K562 (cell line): ENCODE measurements at regions not wholly inside any gene's neighbourhood (a gene's known extent, or its start where the extent isn't known, plus 50 kb on each side); places are given as distances from the start of the nearest gene placed in this dataset.

Experiments
- CBX5 ChIP-seq: IDR thresholded peaks from 2 replicates; pipeline ENCODE4 v1.6.1; 2014; ENCODE audit warnings: low read depth, borderline replicate concordance
- EGR1 ChIP-seq: fragments of 450-650 bp; conservative IDR thresholded peaks from 2 replicates; pipeline ENCODE4 v1.6.1; 2017; ENCODE audit warnings: mild to moderate bottlenecking
- MCM7 ChIP-seq, 2 experiments: fragments of 450-650 bp; IDR thresholded peaks; 2 replicates each; pipeline ENCODE4 v1.6.1; 2016 to 2018
- POU5F1 ChIP-seq: fragments of 150-350 bp; IDR thresholded peaks from 2 replicates; pipeline ENCODE4 v1.6.1; 2014; ENCODE audit warnings: borderline replicate concordance, low read length, low read depth, mild to moderate bottlenecking; ENCODE audit not compliant: partially characterized antibody
- RNF219 ChIP-seq: fragments of 250-450 bp; sonication (Bioruptor Pico); IDR thresholded peaks from 2 replicates; pipeline ENCODE4 v1.5.0; 2022; ENCODE audit warnings: mild to moderate bottlenecking
- TBP ChIP-seq: optimal IDR thresholded peaks from 2 replicates; pipeline ENCODE3; 2011; ENCODE audit warnings: low read depth, low read length, improper control_type of control experiment
- ZFP36 ChIP-seq: fragments of 150-350 bp; IDR thresholded peaks from 2 replicates; pipeline ENCODE4 v1.6.1; 2018; ENCODE audit warnings: low read length, low read depth; ENCODE audit not compliant: partially characterized antibody
- ZNF124 ChIP-seq: sonication (generic); formaldehyde crosslinking; IDR thresholded peaks from 2 replicates; pipeline ENCODE4 v1.8.1; 2022; ENCODE audit warnings: missing genetic modification reagents
- ZNF133 ChIP-seq: fragments of 250-450 bp; sonication (Bioruptor Pico); IDR thresholded peaks from 2 replicates; pipeline ENCODE4 v1.4.0; 2020; ENCODE audit warnings: mild to moderate bottlenecking
- TF ChIP-seq, protein P1 (sequence below): sonication (generic); formaldehyde crosslinking; IDR thresholded peaks from 2 replicates; pipeline ENCODE4 v1.8.0; 2023; ENCODE audit warnings: mild to moderate bottlenecking, missing genetic modification reagents
- TF ChIP-seq, protein P2 (sequence below), 3 experiments: IDR thresholded peaks in 2 of 3; conservative IDR thresholded peaks in 1 of 3; 2 replicates each; pipeline ENCODE4 v1.5.1; 2011 to 2012; ENCODE audit warnings: low read length in 3 of 3, mild to moderate bottlenecking in 3 of 3, control low read depth in 2 of 3, improper control_type of control experiment in 1 of 3, inconsistent platforms in 1 of 3, low read depth in 1 of 3, mixed read lengths in 1 of 3, moderate library complexity in 1 of 3; ENCODE audit not compliant: insufficient read depth in 2 of 3

DNA sequence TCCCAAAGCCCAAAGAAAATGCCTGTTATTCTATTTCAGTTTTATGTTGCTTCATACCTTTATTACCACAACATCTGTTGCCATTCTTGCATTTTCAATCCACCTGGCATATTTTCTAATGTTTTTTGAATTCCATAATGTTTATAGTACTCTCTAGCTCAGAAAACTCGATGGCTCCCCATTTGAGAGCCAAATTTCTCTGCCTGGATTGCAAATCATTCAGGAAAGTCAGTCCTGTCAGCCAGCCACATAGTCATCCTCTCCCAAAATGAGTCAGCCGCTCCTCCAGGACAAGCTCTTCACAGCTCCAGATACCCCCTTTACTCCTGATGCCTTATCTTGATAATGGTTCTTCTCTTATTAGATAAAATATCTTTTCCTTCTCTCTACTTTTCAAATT is 78.2 kb upstream of the ADCY2 start:
- TF ChIP-seq TBP (no peak), EGR1 (no peak), CBX5 (no peak), ZFP36 (no peak), RNF219 (CRISPR knock-in tag) (no peak), ZNF124 (CRISPR knock-in tag) (no peak), MCM7 (IDR thresholded peaks at IDR 0.05) (no peak), POU5F1 (no peak), ZNF133 (CRISPR knock-in tag) (no peak)
- TF ChIP-seq, protein P1, sequence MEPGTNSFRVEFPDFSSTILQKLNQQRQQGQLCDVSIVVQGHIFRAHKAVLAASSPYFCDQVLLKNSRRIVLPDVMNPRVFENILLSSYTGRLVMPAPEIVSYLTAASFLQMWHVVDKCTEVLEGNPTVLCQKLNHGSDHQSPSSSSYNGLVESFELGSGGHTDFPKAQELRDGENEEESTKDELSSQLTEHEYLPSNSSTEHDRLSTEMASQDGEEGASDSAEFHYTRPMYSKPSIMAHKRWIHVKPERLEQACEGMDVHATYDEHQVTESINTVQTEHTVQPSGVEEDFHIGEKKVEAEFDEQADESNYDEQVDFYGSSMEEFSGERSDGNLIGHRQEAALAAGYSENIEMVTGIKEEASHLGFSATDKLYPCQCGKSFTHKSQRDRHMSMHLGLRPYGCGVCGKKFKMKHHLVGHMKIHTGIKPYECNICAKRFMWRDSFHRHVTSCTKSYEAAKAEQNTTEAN, result no peak
- TF ChIP-seq, protein P2, sequence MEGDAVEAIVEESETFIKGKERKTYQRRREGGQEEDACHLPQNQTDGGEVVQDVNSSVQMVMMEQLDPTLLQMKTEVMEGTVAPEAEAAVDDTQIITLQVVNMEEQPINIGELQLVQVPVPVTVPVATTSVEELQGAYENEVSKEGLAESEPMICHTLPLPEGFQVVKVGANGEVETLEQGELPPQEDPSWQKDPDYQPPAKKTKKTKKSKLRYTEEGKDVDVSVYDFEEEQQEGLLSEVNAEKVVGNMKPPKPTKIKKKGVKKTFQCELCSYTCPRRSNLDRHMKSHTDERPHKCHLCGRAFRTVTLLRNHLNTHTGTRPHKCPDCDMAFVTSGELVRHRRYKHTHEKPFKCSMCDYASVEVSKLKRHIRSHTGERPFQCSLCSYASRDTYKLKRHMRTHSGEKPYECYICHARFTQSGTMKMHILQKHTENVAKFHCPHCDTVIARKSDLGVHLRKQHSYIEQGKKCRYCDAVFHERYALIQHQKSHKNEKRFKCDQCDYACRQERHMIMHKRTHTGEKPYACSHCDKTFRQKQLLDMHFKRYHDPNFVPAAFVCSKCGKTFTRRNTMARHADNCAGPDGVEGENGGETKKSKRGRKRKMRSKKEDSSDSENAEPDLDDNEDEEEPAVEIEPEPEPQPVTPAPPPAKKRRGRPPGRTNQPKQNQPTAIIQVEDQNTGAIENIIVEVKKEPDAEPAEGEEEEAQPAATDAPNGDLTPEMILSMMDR (IDR thresholded peaks at IDR 0.05 in 2 of 3, conservative IDR thresholded peaks at IDR 0.05 in 1 of 3; ENCODE audit: insufficient read depth in 2 of 3, low read depth in 1 of 3, low read length in 3 of 3), result no peak
